GM04503 (cell line): ENCODE measurements at regions not wholly inside any gene's neighbourhood (a gene's known extent, or its start where the extent isn't known, plus 50 kb on each side); places are given as distances from the start of the nearest gene placed in this dataset.
"Not testable (repeated sequence)": the region's sequence is repeated elsewhere in the genome, so short reads cannot be mapped to it uniquely, and the experiment has no call there.

Experiments
- DNase-seq: peaks from one replicate; pipeline ENCODE4 v3.0.0-alpha.2; 2012; ENCODE audit warnings: low read depth

DNA sequence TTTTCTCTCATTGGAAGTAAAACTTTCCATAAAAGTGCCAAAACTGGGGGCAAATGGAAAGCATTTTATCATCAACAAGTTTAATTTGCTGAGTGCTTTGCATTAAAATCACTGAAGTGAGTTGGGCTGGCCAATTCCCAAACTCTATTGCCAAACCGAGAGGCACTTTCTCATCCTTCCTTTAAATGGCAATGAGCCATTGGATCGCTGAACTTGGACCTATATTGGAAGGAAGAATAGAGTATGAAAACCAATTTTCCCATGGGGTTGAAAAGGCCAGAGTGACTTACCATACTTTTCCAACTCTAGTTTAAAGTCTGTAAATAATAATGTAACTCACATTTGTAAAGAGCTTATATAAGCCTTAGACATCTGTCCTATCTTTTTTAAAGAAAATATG, 189.1 kb upstream of the C1orf87 start:
- DNase-seq = no peak

DNA sequence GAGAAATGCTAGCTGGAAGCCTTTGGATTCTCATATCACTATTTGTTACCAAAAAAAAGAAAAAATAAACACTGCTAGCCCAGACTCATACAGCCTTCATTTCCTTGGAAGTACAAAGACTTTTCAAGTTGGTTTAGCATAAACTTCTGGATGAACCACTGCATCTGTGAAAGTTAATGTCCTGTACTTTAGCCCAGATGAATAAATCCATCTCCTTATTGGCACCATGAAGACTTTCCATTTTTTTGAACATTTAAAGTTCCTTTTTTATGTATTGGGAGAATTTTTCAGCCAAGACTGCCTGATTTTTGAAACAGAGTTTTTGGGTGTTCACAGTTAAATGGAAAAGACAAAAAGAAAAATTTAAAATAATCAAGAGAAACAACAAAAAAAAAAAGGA, 184.0 kb upstream of the C1orf87 start:
- DNase-seq = no peak

DNA sequence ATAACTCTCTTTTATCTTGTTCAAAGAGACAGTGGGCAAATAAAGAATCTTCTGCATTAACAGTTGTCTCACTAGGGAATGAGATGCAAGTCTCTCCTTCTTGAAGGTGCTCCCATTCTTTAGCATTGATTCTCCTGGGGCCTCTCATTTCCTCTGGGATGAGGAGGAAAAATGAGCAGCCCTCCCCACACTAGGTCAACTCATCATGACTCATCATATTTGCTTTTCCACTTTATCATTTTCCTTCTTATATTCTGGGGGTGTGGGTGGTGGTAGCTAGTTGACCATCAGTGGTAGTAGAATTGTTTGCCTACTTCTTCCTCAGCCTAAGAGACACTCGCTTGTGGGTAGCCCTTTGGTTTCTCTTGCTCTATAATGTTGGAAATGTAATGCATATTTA, 182.0 kb upstream of the C1orf87 start:
- DNase-seq = no peak

DNA sequence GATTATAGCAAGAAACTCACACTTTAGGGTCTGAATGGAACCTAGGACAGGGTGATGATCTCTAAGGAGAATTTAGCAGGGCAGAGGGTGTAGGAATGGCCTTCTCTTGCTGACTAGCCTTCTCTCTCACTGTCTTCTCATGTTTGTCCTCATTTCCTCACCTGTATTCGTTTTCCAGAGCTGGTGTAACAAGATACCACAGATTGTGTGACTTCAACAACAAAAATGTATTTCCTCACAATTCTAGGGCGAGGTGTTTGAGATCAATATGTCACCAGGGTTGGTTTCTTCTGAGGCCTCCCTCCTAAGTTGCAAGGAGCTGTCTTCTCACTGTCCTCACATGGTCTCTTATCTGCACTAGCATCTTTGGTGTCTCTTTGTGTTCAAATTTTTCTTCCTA, 177.9 kb upstream of the C1orf87 start:
- DNase-seq = no peak

DNA sequence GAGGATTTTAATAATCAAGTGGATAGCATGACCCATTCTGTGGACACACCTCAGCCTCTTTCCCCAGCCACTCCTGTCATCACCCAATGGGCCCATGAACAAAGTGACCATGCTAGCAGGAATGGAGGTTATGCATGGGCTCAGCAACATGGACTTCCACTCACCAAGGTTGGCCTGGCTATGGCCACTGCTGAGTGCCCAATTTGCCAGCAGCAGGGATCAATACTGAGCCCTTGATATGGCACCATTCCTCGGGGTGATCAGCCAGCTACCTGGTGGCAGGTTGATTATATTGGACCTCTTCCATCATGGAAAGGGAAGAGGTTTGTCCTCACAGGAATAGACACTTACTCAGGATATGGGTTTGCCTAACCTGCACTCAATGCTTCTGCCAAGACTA, 173.9 kb upstream of the C1orf87 start:
- not testable (repeated sequence) for DNase-seq

DNA sequence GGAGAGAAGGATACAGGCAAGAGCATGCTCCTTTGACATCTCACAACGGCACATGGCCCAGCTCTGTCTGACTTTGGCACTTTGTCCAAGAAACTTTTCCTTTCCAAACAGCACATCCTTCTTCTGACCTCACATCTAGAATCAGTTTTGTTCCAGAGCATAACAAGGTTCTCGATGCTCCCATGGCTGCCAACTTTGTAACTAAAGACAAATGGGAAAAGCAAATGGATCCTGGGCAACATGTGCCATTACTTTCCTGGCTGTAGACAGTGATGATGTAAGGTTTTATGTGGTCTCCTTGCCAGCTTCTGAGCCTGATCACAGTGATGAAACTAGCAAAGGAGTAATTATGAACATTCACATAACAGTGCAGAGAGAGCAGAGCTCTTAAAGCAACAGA, 171.8 kb upstream of the C1orf87 start:
- no peak for DNase-seq

DNA sequence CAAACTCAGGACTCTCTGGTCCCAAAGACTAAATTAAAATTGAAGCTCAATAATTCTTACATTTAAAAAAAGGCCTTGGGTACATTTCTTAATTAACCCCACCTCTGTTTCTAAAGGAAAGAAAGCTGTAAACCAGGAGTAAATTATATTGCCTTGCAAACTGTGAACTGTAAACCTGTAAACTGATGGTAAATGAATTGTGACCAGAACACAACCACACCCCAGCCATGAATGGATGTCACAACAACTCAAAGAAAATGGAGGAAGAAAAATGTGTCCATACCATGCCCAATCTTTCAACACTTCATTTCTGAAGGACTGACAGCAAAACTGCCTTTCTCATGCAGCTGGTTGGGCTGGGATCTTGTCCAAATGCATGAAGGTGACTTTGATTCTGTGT, 171.3 kb upstream of the C1orf87 start:
- DNase-seq = no peak

DNA sequence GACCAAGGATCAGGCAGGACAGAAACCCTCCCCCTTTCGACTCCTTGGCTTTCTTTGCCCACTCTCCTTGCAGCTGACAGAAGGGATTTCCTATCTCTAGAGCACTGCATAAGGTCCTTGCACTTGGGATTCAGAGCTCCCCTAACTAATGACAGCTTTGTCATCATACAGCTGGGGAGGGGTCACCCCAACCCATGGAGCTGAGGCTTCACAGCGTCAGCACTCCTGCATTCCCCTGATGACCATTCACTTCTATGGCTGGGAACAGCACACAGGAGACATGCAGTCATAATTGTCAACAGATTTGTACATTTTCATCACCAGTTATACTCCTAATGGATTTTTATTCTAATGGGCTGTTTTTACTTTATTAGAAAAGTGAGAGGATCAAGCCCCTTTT, 161.7 kb upstream of the C1orf87 start:
- DNase-seq = no peak

DNA sequence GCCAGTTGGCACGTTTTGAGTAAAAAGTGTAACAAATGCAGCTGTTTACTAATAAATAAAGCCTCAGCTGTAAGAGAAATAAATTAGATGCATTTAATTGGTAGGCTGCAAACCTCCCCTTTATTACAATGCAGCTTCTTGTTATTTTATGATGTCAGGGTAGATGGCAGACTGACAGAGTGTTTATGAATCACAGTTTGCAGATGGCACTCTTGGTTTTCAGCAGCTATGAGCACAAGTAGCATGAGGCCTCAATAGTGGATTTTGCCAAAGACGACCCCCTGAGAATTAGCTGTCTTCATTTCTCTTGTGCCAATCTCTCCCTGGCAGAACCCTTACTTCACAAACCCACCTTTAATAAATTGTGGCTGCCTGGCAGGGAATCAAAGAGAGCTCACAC, 161.2 kb upstream of the C1orf87 start:
- no peak for DNase-seq

DNA sequence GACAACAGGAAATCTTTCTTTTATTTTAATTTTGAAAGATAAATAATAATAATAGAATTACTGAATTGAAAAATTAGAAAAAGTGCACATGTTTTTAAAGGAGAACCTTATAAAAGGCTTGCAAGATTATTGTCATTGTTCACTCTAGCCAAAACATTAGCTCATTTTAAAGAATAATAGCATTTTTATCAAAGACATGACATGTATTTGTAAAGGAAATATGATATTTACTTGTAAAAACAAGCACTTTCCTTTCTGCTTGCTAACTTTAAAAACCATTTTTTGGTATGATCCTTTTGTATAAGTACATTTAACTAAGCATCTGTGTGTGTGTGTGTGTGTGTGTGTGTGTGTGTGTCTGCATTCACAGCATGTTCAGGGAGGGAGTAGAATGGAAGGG, 156.3 kb upstream of the C1orf87 start:
- no peak for DNase-seq

DNA sequence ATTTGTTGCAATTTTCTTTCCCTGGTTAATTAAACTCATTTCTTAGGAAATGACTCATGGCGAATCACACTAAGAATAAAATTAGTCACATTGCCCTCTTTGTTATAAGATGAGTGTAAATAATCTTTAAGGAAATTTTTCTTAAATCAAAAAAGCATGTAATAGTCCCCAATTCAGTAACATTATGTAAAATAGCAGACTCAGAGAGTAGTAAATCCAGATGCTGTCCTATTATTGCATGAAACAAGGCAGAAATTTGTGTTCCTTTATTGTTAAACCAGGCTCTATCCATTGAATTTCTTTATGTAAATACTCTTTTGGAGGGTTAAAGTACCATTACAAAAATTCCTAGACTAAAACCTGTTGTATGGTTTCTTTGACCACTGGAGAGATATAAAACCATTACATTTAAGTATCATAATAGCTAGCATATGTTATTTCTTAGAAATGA, 154.5 kb upstream of the C1orf87 start:
- peak; percentile 6 for DNase-seq

DNA sequence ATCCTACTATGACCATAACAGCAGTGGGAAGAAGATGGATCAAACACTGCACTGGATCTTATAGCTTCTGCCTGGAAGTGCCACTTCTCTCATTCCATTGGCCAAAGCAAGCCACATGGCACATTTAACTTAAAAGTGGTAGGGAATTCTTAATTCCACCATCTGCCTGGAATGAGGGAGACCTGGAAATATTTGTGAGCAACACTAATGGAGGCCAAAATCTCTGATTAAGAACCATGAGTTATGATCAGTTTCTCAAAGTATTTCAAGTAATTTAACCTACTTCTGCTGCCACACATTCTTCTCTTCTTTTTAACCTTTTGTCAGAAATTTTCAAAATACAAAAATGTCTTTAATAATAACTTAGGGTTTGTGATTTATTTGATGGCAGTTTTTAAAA, 154.0 kb upstream of the C1orf87 start:
- DNase-seq = peak; percentile 3

DNA sequence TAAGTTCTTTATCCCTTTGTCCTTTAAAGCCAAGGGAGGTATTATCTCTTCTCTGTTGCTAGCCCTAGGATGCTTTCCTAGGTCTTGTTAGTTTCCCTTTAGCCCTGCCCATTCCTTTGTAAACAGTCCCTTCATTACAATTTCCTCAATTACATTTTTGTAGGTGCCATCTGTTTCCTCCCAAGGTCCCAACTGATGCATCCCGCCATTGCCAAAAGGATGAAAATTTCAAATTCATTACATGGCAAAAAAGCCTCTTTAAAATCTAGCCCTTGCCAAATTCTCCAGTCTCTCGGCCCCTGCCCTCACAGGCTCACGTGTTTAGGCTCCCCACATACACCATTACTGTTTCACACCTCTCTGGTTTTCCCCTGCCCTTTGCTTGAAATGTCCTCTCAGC, 151.9 kb upstream of the C1orf87 start:
- no peak for DNase-seq

DNA sequence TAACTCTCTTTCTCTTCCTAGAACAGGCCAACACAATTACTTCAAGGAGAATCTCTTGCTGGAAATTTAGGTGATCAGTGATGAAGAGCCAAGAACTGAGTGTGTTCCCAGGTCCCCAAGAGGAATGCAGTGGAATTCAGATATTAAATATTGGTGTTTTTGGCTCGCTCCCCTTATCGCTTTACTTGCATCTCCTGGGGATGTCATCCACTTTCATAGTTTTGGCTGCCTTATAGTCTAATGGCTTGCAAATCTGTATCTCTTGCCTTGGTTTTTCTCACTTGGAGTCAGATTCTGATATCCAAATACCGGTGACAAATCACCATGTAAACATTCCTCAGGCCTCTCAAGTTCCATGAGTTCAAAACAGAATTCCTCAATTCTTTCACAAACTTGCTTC, 151.0 kb upstream of the C1orf87 start:
- no peak for DNase-seq

DNA sequence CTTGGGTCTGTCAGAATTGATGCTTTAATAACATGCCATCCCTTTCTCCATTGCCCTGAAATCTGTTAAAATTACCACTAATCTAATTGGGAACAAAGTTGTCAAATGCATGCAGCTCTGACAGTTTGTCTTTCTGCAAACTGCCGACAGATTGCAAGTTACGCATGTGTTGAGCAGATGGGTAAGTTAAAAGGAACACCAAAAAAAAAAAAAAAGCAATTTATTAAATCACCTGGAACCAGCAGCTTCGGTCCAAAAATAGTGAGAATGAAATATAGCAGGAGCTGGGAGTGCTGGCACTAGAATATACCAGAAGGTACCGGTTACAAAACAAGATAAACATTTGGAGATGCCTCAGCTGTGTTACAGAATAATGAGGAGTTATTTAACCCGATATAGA, 149.6 kb upstream of the C1orf87 start:
- DNase-seq = no peak

DNA sequence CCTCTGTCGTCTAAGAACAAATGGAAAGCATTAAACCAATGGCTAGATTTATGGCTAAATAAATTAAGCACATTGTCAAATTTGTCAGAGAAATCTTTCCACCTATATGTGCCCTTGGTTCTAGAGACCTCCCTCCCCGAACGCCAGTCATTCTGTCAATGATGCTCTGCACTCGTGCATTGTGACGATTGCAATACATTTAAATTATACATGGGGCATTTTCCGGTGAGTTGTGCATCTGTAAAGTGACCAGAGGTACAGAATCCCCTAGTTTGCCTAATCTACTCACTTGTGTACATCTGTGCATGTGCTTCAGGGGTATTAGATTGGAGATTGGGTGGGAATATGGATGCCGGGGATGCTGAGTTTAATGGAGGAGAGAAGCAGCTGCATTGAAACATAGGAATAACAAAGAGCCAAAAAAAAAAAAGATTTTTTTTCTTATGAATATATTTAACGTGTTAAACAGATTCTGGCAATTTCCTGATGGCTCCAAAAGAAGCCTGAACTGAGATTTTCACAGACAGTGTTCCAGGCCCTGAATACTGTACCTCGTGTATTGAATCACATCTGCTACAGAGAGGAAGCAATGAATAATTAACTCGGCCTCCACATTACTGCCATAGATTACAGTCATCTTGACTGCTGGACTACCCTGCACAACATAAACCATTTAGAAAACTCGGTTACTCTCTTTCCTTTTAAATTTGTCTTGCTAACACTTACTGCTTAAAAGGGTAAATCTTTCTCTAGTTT, 149.0 kb upstream of the C1orf87 start:
- DNase-seq = no peak

DNA sequence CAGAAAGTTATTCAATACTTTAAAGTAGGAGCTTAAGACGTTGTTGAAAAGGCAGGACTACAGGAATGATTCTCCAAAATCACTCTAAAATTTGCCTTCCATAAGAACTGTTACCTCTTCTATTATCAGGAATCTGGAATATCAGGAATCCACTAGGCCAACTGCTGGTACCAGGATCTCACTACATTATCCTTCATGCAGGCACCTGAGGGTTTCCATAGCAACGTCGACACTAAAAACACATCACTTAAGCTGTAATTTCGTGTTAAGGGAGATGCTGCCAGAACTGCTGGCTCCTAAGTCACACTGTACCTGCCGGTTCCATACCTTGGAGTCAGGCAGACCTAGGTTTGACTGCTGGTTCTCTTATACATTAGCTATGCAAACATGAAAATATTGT, 139.7 kb upstream of the C1orf87 start:
- no peak for DNase-seq

DNA sequence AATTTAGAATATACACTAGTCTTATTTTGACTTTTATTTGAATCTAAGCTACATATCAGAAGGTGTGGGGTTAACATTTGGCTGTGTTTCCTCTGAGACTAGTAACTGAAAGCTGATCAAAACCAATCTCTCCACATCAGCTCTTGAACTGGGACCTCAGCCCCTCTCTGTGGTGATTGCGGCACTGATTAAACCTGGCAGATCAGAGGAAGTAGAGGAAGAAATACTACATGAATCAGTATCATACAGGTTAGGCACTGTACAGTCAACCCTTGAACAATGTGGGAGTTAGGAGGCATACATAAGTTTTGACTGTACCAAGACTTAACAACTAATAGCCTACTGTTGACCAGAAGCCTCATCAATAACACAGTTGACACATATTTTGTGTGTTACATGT, 122.5 kb upstream of the C1orf87 start:
- DNase-seq = no peak

DNA sequence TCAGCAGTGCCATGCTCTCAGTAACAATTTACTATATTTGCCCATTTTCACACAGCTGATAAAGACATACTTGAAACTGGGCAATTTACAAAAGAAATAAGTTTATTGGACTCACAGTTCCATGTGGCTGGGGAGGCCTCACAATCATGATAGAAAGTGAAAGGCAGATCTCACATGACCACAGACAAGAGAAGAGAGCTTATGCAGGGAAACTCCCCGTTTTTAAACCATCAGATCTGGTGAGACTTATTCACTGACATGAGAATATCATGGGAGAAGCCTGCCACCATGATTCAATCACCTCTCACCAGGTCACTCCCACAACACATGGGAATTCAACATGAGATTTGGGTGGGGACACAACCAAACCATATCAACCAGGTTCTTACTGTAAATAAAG, 112.1 kb upstream of the C1orf87 start:
- DNase-seq = no peak

DNA sequence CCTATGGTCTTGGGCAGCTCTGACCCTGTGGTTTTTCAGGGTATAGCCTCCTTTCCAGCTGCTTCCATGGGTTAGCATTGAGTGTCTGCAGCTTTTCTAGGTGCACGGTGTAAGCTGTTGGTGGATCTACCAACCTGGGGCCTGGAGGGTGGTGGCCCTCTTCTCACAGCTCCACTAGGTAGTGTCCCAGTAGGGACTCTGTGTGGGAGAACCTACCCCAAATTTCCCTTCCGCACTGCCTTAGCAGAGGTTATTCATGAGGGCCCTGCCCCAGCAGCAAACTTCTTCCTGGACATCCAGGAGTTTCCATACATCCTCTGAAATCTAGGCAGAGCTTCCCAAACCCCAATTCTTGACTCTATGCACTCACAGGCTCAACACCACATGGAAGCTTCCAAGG, 111.0 kb upstream of the C1orf87 start:
- no peak for DNase-seq

DNA sequence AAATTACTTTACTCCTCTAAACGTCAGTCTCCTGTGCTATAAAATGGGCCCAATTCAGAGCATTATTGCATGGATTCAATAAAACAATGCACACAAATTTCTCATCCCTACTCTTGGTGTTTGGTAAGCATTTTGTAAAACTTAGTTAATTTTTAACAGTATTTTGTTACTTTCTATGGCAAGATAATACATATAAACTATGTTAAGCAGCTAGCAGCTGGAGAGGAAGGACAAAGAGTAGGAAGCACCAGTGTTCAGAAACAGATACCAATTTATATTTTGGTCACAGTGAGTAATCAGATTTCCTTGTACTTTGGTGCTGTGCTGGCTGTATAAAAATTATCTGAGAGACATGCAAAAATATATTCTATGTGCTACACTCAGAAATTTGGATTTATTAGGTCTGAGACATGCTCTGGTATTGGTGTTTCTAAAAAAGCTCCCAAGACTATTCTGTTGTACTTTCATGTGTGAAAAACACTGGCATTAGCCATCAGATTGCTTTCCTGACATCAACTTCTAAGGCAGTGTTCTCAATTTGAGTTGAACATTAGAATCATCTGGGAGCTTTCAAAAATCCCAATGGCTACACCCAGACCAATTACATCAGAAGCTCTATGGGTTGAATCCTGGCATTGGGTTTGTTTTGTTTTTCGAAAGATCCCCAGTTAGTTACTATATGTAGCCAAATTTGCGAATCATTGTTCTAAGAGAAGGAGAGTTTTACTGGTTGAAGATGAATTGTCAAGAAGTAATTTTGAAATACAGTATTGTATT, 100.3 kb upstream of the C1orf87 start:
- DNase-seq = no peak

DNA sequence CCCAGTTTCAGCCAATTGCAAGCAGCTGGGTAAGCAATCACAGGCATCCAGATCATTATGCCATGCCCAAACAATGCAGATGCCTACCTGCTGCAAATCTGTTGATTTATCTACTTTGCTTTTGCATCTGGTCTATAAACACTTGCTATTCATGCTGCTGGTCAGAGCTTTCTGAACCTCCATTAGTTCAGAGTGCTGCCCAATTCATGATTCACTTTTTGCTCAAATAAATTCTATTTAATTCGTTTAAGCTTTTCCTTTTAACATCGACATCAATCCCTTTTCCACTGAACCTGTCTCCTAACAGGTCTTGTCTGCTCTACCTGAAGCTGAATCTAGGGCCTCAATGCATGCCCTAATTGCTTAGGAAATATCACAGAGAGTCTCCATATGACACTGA, 99.4 kb upstream of the C1orf87 start:
- DNase-seq = no peak

DNA sequence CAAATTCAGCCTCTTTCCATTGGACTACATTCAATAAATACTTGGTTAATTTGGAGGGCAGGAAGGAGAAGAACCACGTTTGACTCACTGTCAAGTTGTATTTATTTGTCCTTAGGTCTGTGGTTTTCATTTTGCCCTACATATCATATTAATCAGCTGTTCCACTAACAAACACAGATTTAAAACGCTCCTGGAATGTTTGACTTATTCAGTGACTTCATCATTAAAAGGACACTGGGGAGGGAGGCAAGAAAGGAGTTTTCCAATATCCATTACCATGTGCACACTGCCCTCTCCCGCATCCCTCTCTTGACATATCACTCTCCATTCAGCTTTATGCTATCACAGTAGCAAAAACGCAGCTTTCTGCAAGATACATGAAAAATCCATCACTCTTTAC, 98.2 kb upstream of the C1orf87 start:
- peak; percentile 57 for DNase-seq

DNA sequence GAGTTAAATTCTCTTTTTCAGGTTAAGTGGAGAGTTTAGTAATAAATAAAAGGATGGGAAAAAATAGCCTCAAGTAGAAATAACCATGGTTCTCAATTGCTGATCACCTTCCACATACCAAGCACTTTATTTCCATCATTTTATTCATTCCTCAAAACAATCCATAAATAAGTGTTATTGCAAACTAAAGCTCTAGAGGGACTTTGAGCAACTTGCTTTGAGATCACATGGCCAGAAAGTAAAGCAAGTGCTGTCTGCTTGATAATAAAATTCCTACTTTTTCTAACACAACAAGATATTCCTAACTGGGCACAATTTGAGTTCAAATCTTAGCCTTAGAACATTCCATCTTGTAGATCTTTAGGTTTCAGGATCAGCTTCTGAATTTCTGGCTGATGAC, 97.1 kb upstream of the C1orf87 start:
- no peak for DNase-seq
